GM23248 (cell line): ENCODE measurements at regions not wholly inside any gene's neighbourhood (a gene's known extent, or its start where the extent isn't known, plus 50 kb on each side); places are given as distances from the start of the nearest gene placed in this dataset.

Experiments used
- DNase-seq: peaks from one replicate; pipeline ENCODE4 v3.0.0-alpha.2; 2015
- H2AFZ ChIP-seq: fragments of 200-600 bp; sonication (generic); 2 replicates; pipeline ENCODE4 v1.6.1; 2016; ENCODE audit warnings: antibody characterized with exemption
- H3F3A ChIP-seq: fragments of 200-600 bp; sonication (generic); 2 replicates; pipeline ENCODE4 v1.6.1; 2016; ENCODE audit warnings: mild to moderate bottlenecking, antibody characterized with exemption, mixed run types; ENCODE audit not compliant: insufficient read depth
- H3K27ac ChIP-seq: fragments of 200-600 bp; sonication (generic); 2 replicates; pipeline ENCODE4 v1.5.1; 2016; ENCODE audit warnings: mild to moderate bottlenecking
- H3K27me3 ChIP-seq: fragments of 200-600 bp; sonication (generic); replicated peaks from 2 replicates; pipeline ENCODE4 v1.6.1; 2016; ENCODE audit warnings: mild to moderate bottlenecking; ENCODE audit not compliant: insufficient read depth
- H3K36me3 ChIP-seq: fragments of 200-600 bp; sonication (generic); 2 replicates; pipeline ENCODE4 v1.6.1; 2016; ENCODE audit warnings: low read depth, mild to moderate bottlenecking
- H3K4me1 ChIP-seq: fragments of 200-600 bp; sonication (generic); 2 replicates; pipeline ENCODE4 v1.6.1; 2016; ENCODE audit warnings: mild to moderate bottlenecking; ENCODE audit not compliant: insufficient read depth
- H3K4me2 ChIP-seq: fragments of 200-600 bp; sonication (generic); one replicate; pipeline ENCODE4 v1.6.1; 2016; ENCODE audit warnings: mild to moderate bottlenecking; ENCODE audit not compliant: unreplicated experiment
- H3K4me3 ChIP-seq: fragments of 200-600 bp; sonication (generic); 2 replicates; pipeline ENCODE4 v1.5.1; 2016; ENCODE audit warnings: mild to moderate bottlenecking
- H3K79me2 ChIP-seq: fragments of 200-600 bp; sonication (generic); 2 replicates; pipeline ENCODE4 v1.6.1; 2016; ENCODE audit warnings: mild to moderate bottlenecking; ENCODE audit not compliant: insufficient read depth
- H3K9ac ChIP-seq: fragments of 200-600 bp; sonication (generic); 2 replicates; pipeline ENCODE4 v1.6.1; 2016; ENCODE audit warnings: mild to moderate bottlenecking
- H3K9me2 ChIP-seq: fragments of 200-600 bp; sonication (generic); 2 replicates; pipeline ENCODE4 v1.6.1; 2016; ENCODE audit warnings: mixed run types, mild to moderate bottlenecking, moderate library complexity; ENCODE audit not compliant: insufficient read depth
- H3K9me3 ChIP-seq: fragments of 200-600 bp; sonication (generic); one replicate; pipeline ENCODE4 v1.6.1; 2017; ENCODE audit warnings: low read depth
- H4K20me1 ChIP-seq: fragments of 200-600 bp; sonication (generic); 2 replicates; pipeline ENCODE4 v1.6.0; 2016; ENCODE audit not compliant: insufficient read depth
- EZH2 ChIP-seq: fragments of 200-600 bp; sonication (generic); IDR thresholded peaks from 2 replicates; pipeline ENCODE4 v1.6.1; 2018; ENCODE audit warnings: antibody characterized with exemption, mild to moderate bottlenecking; ENCODE audit not compliant: insufficient read depth, poor library complexity, severe bottlenecking
- EZH2phosphoT487 ChIP-seq: fragments of 200-600 bp; sonication (generic); IDR thresholded peaks from 2 replicates; pipeline ENCODE4 v1.6.1; 2018; ENCODE audit warnings: antibody characterized with exemption, moderate library complexity, mild to moderate bottlenecking, low read depth; ENCODE audit not compliant: insufficient read depth
- WGBS, 2 experiments: methylation state at CpG; one replicate each; pipeline ENCODE4 v1.1.6; 2015 to 2017; ENCODE audit warnings: low lambda C conversion rate in 2 of 2, low coverage in 1 of 2; ENCODE audit errors: missing lambda C conversion rate in 2 of 2; 5-methylcytosine and 5-hydroxymethylcytosine counted together
- in situ Hi-C: fragments of 300-500 bp; cut with MboI; formaldehyde crosslinking; loops from 2 replicates; pipeline ENCODE4 v1.15.0; 2020

GRCh38 chr18:45284851-45285250, 330.4 kb upstream of the SLC14A2 start:
- Histone ChIP-seq H3K36me3 (no peaks in the 10 kb centered on the region), H3K4me2 (no peak overlapping the region), H2AFZ (no peak overlapping the region), H3K9me2 (no peaks in the 10 kb centered on the region), H3K9ac (no peak overlapping the region), H3K4me3 (no peak overlapping the region), H3K27ac (no peak overlapping the region), H3K27me3 (no peaks in the 10 kb centered on the region), H3F3A (no peaks in the 10 kb centered on the region), H4K20me1 (no peaks in the 10 kb centered on the region), H3K79me2 (no peaks in the 10 kb centered on the region), H3K4me1 (no peaks in the 10 kb centered on the region), H3K9me3 (no peaks in the 10 kb centered on the region)
- in situ Hi-C loops: no loop called here
- TF ChIP-seq EZH2 (no peak), EZH2phosphoT487 (no peak)
- no peak for DNase-seq

- Histone ChIP-seq H3K27ac (no peak overlapping the region), H3K27me3 (no peaks in the 10 kb centered on the region), H3K9ac (no peak overlapping the region), H3K9me3 (no peaks in the 10 kb centered on the region), H4K20me1 (no peaks in the 10 kb centered on the region), H3K36me3 (no peaks in the 10 kb centered on the region), H2AFZ (no peak overlapping the region), H3K4me1 (no peaks in the 10 kb centered on the region), H3K4me3 (no peak overlapping the region), H3K9me2 (no peaks in the 10 kb centered on the region), H3K79me2 (no peaks in the 10 kb centered on the region), H3F3A (no peaks in the 10 kb centered on the region), H3K4me2 (no peak overlapping the region)
- WGBS, 2 experiments: 84 to 86% methylated on average over 10 of the region's 10 CpGs
- DNase-seq: no peak
- in situ Hi-C loops: no loop called here
- TF ChIP-seq EZH2: no peak
- TF ChIP-seq EZH2phosphoT487: no peak
Observed at GRCh38 chr18:45285251-45285650, 330.0 kb upstream of the SLC14A2 start.

- Histone ChIP-seq H3F3A (no peaks in the 10 kb centered on the region), H3K4me2 (no peak overlapping the region), H4K20me1 (no peaks in the 10 kb centered on the region), H3K9ac (no peak overlapping the region), H3K9me3 (no peaks in the 10 kb centered on the region), H3K27me3 (no peaks in the 10 kb centered on the region), H3K4me1 (no peaks in the 10 kb centered on the region), H3K4me3 (no peak overlapping the region), H3K79me2 (no peaks in the 10 kb centered on the region), H2AFZ (no peak overlapping the region), H3K9me2 (no peaks in the 10 kb centered on the region), H3K36me3 (no peaks in the 10 kb centered on the region), H3K27ac (no peak overlapping the region)
- TF ChIP-seq EZH2phosphoT487 (no peak), EZH2 (no peak)
- in situ Hi-C loops: no loop called here
- DNase-seq: no peak
- WGBS, 2 experiments: 69 to 75% methylated on average over 3 of the region's 3 CpGs
Observed at GRCh38 chr18:45286431-45286830, 328.8 kb upstream of the SLC14A2 start.

DNA sequence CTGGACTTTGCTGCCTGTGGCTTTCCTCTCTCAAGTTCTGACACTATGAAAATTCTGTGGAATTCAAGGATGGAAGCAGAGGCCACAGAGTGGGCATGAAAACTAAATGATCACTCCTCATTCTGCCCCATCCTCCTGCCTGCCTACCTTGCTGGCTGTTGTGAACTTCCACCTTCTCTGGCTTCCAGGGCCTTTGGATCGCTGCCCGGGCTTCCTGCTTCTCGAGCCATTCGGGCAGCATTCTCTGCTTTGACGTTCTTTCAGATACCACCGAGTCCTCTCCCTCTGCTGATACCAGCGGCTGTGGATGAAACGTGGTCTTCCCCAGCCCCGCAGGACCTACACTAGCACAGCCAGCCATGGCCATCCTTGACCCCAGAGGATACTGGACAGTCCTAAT, 327.7 kb upstream of the SLC14A2 start:
- TF ChIP-seq EZH2: no peak
- TF ChIP-seq EZH2phosphoT487: no peak
- H3K36me3 ChIP-seq: no peaks in the 10 kb centered on the region
- H3K4me2 ChIP-seq: no peak overlapping the region
- H3F3A ChIP-seq: no peaks in the 10 kb centered on the region
- in situ Hi-C loops: no loop called here
- H3K9ac ChIP-seq: no peak overlapping the region
- DNase-seq: no peak
- H4K20me1 ChIP-seq: no peaks in the 10 kb centered on the region
- WGBS, 2 experiments: 77 to 78% methylated on average over 9 of the region's 9 CpGs
- no peak overlapping the region for H3K4me3 ChIP-seq
- no peaks in the 10 kb centered on the region for H3K79me2 ChIP-seq
- no peaks in the 10 kb centered on the region for H3K27me3 ChIP-seq
- H3K4me1 ChIP-seq: peaks cover 5% of the 10 kb centered on the region; the same call in 1 of the 2 replicates
- H3K9me2 ChIP-seq: no peaks in the 10 kb centered on the region
- H3K27ac ChIP-seq: no peak overlapping the region
- no peak overlapping the region for H2AFZ ChIP-seq
- H3K9me3 ChIP-seq: no peaks in the 10 kb centered on the region

DNA sequence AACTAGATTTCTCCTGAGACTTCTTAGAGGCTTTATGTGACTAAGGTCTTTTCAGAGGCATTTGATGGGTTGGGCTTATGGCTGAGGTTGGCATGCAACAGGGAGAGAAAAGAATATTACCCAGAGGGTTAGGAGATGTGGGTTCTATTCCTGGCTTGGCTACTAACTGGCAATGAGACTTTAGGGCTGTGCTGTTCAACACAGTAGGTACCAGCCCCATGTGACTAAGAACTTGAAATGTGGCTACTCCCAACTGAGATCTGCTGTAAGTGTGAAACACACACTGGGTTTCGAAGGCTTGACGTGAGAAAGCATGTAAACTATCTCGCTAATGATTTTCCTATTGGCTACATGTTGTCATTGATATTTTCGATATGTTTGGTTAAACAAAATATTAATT, 324.9 kb upstream of the SLC14A2 start:
- in situ Hi-C loops: no loop called here
- WGBS, 2 experiments: 89 to 91% methylated on average over 4 of the region's 4 CpGs
- Histone ChIP-seq H3K9ac (no peak overlapping the region), H3F3A (no peaks in the 10 kb centered on the region), H4K20me1 (no peaks in the 10 kb centered on the region), H3K36me3 (no peaks in the 10 kb centered on the region), H3K9me2 (no peaks in the 10 kb centered on the region), H3K4me1 (peaks cover 5% of the 10 kb centered on the region; the same call in 1 of the 2 replicates), H3K27ac (no peak overlapping the region), H3K9me3 (no peaks in the 10 kb centered on the region), H3K27me3 (no peaks in the 10 kb centered on the region), H2AFZ (no peak overlapping the region), H3K4me2 (no peak overlapping the region), H3K79me2 (no peaks in the 10 kb centered on the region), H3K4me3 (no peak overlapping the region)
- no peak for DNase-seq
- TF ChIP-seq EZH2phosphoT487 (no peak), EZH2 (no peak)
